DOHH2 (cell line): ENCODE measurements at regions not wholly inside any gene's neighbourhood (a gene's known extent, or its start where the extent isn't known, plus 50 kb on each side); places are given as distances from the start of the nearest gene placed in this dataset.
"Not testable (repeated sequence)": the region's sequence is repeated elsewhere in the genome, so short reads cannot be mapped to it uniquely, and the experiment has no call there.

Experiments
- EZH2phosphoT487 ChIP-seq: fragments of 200-600 bp; sonication (generic); IDR thresholded peaks from 2 replicates; pipeline ENCODE4 v1.6.1; 2017; ENCODE audit warnings: borderline replicate concordance, mild to moderate bottlenecking, antibody characterized with exemption, low read length, moderate library complexity, mixed read lengths
- TF ChIP-seq, protein P1 (sequence below): fragments of 200-600 bp; sonication (generic); IDR thresholded peaks from one replicate; pipeline ENCODE4 v1.5.1; 2014; ENCODE audit warnings: antibody characterized with exemption, mild to moderate bottlenecking, low read depth, low read length; ENCODE audit not compliant: poor library complexity, severe bottlenecking

DNA sequence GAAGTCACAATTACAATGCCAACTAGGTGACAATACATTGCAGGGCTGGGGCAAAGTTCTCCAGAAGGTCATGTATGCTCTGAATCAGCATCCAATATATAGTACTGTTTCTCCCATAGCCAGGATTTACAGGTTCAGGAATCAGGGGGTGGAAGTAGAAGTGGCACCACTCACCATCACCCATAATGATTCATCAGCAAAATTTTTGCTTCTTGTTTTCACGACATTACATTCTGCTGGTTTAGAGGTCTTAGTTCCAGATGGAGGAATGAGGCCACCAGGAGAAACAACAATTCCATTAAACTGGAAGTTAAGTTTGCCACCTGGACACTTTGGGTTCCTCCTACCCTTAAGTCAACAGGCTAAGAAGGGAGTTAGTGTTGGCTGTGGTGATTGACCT, 505.9 kb downstream of the SLC6A15 start:
- TF ChIP-seq, protein P1, sequence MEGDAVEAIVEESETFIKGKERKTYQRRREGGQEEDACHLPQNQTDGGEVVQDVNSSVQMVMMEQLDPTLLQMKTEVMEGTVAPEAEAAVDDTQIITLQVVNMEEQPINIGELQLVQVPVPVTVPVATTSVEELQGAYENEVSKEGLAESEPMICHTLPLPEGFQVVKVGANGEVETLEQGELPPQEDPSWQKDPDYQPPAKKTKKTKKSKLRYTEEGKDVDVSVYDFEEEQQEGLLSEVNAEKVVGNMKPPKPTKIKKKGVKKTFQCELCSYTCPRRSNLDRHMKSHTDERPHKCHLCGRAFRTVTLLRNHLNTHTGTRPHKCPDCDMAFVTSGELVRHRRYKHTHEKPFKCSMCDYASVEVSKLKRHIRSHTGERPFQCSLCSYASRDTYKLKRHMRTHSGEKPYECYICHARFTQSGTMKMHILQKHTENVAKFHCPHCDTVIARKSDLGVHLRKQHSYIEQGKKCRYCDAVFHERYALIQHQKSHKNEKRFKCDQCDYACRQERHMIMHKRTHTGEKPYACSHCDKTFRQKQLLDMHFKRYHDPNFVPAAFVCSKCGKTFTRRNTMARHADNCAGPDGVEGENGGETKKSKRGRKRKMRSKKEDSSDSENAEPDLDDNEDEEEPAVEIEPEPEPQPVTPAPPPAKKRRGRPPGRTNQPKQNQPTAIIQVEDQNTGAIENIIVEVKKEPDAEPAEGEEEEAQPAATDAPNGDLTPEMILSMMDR: not testable (repeated sequence)
- TF ChIP-seq EZH2phosphoT487: not testable (repeated sequence)
